22Rv1 (cell line): ENCODE measurements at regions not wholly inside any gene's neighbourhood (a gene's known extent, or its start where the extent isn't known, plus 50 kb on each side); places are given as distances from the start of the nearest gene placed in this dataset.
A peak's percentile ranks its signal among the peaks of the same experiment; 100 is the strongest.
"Not testable (repeated sequence)": the region's sequence is repeated elsewhere in the genome, so short reads cannot be mapped to it uniquely, and the experiment has no call there.

Experiments
- H3K27ac ChIP-seq: fragments of 450-650 bp; 2 replicates; pipeline ENCODE4 v1.5.1; 2017
- ZFX ChIP-seq: fragments of 450-650 bp; IDR thresholded peaks from 2 replicates; pipeline ENCODE4 v1.6.1; 2017; ENCODE audit warnings: antibody characterized with exemption, borderline replicate concordance
- TF ChIP-seq, protein P1 (sequence below): fragments of 450-650 bp; IDR thresholded peaks from 2 replicates; pipeline ENCODE4 v1.5.1; 2017; ENCODE audit warnings: mild to moderate bottlenecking

DNA sequence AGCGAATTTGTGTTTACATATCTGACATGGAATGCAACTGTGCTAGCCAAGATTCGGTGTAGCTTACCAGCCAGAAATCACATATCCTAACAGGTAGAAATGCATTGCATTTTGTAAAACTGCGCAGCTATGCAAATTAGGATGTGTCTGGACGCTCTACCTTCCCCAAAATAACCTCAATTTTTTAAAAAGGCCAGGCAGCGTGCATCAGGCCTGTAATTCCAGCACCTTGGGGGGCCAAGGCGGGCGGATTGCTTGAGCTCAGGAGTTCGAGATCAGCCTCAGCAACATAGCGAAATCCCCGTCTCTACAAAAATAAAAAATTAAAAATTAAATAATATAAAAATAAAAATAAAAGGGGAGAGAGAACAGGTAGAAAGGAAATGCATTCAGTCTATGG lies 305.0 kb downstream of the TYW1 start:
- peak overlapping the region; percentile 95 for H3K27ac ChIP-seq
- TF ChIP-seq, protein P1, sequence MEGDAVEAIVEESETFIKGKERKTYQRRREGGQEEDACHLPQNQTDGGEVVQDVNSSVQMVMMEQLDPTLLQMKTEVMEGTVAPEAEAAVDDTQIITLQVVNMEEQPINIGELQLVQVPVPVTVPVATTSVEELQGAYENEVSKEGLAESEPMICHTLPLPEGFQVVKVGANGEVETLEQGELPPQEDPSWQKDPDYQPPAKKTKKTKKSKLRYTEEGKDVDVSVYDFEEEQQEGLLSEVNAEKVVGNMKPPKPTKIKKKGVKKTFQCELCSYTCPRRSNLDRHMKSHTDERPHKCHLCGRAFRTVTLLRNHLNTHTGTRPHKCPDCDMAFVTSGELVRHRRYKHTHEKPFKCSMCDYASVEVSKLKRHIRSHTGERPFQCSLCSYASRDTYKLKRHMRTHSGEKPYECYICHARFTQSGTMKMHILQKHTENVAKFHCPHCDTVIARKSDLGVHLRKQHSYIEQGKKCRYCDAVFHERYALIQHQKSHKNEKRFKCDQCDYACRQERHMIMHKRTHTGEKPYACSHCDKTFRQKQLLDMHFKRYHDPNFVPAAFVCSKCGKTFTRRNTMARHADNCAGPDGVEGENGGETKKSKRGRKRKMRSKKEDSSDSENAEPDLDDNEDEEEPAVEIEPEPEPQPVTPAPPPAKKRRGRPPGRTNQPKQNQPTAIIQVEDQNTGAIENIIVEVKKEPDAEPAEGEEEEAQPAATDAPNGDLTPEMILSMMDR, result no peak
- no peak for TF ChIP-seq ZFX

DNA sequence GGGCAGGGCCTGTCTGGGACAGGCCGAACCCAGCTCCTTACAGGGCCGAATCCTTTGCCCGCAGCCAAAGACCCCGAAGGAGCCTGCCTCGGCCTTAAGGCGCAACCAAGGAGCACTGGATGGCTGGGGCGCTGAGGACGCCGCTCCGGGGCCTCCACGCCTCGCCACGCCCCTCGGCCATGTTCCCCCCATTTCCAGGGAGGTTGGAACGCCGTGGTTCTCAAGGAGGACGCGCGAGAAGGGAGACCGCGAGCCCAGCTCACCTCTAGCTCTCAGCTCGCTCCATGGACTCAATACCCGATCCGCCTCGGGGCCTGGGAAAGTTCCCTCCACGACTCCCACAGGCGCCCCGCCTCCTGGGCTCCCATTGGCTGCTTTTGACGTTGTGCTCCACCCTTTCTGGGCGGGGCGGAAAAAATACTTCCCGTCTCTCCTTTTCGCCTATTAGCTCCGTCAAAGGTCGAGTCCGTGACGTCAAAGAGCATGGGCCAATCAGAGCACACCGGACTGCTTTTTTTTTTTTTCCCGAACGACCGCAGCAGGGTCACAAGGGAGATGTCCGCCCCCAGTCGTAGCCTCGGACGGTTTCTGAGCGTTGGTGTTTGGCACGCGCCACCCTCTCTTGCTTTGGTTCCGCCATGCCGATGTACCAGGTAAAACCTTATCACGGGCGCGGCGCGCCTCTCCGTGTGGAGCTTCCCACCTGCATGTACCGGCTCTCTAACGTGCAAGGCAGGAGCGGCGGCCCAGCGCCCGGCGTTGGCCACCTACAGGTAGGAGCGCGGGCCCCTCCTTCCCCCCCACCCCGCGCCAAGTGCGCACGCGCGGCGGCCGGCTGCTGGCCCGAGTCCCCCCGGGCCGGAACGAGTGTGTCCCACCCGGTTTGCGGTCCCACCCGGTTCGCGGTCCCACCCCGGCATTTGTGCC lies 305.7 kb downstream of the TYW1 start:
- H3K27ac ChIP-seq, result peak overlapping the region; percentile 95
- no peak for TF ChIP-seq ZFX
- TF ChIP-seq, protein P1, result peak; percentile 54

DNA sequence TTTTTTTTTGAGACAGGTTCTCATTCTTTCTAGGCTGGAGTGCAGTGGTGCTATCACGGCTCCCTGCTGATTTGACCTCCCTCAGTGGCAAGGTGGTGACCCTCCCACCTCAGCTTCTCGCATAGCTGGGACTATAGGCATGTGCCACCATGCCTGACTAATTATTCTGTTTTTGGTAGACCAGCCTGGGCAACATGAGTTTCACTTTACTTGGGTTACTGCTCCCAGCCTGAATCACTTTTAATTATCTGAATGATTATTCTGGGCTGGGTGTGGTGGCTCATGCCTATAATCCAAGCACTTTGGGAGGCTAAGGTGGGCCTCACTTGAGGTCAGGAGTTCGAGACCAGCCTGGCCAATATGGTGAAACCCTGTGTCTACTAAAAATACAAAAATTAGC lies 308.2 kb downstream of the TYW1 start:
- not testable (repeated sequence) for H3K27ac ChIP-seq

DNA sequence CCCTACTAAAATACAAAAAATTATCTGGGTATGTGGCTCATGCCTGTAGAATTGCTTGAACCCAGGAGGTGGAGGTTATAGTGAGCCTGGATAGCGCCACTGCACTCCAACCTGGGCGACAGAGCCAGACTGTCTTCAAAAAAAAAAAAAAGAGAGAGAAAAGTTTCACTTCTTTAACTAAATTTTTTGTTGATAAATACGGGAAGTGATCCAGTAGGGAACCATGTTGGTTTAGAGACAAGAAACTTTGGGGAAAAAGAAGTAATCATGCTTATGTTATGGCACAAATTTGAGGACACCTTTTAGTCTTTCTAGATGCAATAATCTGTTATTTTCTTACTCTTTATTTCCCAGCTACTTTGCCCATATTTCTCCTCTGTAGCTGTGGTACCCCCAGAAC lies 309.7 kb downstream of the TYW1 start:
- no peak overlapping the region for H3K27ac ChIP-seq
- TF ChIP-seq, protein P1, result no peak
- TF ChIP-seq ZFX, result no peak

DNA sequence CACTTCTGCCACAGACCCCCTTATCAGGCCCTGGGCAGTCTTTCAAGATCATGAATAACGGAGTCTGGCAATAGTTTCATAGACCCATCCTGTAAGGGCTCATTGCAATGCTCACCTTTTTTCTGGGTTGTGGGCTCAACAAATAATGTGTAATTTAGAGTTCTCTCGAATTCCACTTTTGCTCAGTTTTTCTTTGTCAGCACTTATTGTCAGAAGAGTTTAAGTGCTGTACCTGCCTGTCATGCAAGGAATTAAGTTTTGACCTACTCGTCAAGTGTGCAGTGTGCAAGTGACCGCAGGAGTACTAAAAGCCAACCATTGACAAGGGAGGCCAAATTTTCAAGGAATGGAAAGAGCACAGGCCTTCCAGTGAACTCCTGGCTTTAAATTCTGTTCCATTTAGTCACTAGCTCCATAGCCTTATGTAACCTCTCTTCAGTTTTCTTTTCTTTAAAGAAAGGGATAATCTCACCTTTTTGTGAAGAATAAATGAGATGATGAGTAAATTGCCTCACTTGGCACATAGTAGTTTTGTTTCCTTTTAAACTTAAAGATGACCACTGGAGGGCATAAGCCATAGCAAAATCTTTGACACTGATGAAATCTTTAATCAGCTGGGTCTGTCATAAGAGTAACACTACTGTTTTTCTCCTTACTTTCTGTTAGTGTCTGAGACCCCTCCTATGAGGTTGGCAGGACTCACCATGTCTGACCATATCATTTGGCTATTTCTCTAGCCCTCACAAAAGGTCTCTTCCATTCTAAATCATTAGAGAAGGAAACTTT lies 313.3 kb downstream of the TYW1 start:
- no peak overlapping the region for H3K27ac ChIP-seq
- TF ChIP-seq, protein P1, result peak; percentile 5; the same call in 1 of the 2 replicates
- TF ChIP-seq ZFX, result no peak

DNA sequence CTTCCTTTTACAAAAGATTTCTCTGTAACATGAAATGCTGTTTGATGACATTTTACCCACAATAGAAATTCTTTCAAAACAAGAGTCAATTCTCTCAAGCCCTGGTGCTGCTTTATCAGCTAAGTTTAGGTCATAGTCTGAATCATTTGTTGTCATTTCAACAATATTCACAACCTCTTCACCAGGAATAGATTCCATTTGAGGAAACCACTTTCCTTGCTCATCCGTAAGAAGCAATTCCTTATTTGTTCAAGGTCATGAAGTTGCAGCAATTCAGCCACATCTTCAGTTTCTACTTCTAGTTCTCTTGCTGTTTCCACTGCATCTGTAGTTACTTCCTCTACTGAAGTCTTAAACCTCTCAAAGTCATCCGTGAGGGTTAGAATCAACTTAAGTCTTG lies 315.3 kb downstream of the TYW1 start:
- no peak for TF ChIP-seq ZFX
- TF ChIP-seq, protein P1, result no peak
- H3K27ac ChIP-seq, result no peak overlapping the region

DNA sequence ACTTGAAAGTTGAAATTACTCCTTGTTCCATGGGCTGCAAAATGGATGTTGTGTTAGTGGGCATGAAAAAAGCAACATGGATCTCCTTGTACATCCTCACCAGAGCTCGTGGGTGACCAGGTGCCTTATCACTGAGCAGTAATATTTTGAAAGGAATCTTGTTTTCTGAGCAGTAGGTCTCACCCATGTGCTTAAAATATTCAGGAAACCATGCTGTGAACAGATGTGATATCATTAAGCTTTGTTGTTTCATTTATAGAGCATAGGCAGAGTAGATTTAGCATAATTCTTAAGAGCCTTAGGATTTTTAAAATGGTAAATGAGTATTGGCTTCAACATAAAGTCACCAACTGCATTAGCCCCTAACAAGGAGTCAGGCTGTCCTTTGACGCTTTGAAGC lies 316.6 kb downstream of the TYW1 start:
- TF ChIP-seq, protein P1, result no peak
- TF ChIP-seq ZFX, result no peak
- no peak overlapping the region for H3K27ac ChIP-seq

DNA sequence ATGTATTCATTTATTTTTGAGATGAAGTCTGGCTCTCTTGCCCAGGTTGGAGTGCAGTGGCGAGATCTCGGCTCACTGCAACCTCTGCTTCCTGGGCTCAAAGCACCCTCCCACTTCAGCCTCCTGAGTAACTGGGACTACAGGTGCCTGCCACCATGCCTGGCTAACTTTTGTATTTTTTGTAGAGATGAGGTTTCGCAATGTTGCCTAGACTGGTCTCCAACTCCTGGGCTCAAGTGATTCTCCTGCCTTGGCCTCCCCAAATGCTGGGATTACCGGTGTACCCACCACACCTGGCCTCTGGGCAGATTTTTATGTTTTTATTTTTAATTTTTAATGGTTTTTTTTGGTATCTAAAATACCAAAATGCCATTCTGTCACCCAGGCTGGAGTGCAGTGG lies 320.3 kb downstream of the TYW1 start:
- not testable (repeated sequence) for H3K27ac ChIP-seq

DNA sequence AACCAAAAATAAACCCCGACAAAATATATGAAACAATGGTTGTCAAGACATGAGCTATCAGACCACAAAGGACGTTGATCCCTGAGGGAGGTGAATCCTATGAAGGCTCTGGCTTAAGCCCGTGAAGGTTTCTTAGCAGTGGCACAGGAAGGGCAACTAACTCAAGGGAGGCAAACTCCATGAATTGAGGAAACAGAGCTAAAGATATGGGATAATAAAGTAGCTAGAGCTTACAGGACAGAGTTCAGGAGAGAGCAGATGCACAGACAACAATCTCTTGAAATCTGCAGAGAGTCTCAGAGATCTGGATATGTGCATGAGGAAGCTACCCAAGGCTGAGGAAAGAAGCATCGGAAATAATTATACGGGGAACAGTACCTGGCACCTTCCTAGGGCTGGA lies 331.6 kb downstream of the TYW1 start:
- not testable (repeated sequence) for H3K27ac ChIP-seq

DNA sequence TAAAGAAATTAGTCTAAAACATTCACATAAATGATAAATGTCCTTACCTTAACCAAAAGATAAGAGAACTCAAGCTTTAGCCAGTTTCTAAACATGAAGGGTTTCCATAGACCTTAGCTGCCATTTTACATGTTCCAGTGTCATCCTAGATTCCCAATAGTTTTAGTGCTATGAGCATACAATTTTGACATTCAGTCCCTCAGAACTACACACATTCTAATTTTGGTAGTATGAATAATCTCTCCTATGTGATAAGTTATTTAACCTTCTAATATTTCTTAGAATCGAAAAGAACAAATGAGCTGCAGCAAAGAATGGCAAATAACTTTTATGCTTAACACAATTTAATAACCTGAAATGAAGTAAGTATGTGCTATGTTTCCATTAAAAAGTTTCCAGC lies 338.5 kb downstream of the TYW1 start:
- not testable (repeated sequence) for H3K27ac ChIP-seq

DNA sequence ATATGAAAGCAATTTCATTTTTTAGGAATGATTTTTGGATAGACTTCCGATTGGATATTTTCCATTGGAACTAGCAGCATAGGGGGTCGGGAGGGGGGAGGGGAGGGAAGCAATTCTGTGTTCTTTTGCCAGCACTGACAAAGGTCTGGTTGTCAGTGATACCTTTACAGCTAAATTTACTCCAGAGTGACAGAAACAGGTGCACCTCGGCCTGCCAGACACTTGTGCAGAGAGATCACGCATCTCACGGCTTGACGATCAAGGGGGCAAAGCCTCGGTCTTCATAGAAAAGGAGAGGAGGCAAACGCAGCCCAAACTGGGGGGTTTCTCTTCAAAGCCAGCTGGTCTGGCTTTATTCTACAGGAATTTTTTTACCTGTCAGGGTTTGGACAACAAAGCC lies 339.0 kb downstream of the TYW1 start:
- not testable (repeated sequence) for H3K27ac ChIP-seq

DNA sequence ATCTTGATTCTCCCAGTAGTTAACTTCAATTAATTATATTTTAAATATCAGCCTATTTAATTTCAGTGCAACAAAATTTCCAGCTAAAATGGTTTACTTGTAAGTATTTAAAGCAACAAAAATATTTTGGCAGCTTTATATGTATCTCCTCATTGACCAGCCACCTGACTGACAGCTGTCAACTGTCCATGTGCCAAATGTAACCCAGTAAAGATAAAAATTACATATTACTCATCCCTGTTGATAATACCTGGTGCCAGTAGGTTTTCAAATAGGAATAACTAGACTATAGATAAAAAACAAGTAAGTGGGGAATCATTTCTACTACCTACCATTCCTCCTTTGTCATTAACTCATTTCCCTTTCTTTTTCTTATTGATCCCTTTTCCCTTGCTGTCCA lies 341.9 kb downstream of the TYW1 start:
- H3K27ac ChIP-seq, result not testable (repeated sequence)
